HG03196 (cell line): ENCODE measurements at regions not wholly inside any gene's neighbourhood (a gene's known extent, or its start where the extent isn't known, plus 50 kb on each side); places are given as distances from the start of the nearest gene placed in this dataset.
"Not testable (repeated sequence)": the region's sequence is repeated elsewhere in the genome, so short reads cannot be mapped to it uniquely, and the experiment has no call there.

Experiments used
- ATAC-seq: cut with Tn5 transposase; IDR thresholded peaks from one replicate; pipeline ENCODE4 v1.9.1; 2021; ENCODE audit not compliant: unreplicated experiment

- not testable (repeated sequence) for ATAC-seq
Measured at GRCh38 chr17:45554479-45554878, 64.0 kb upstream of the PLEKHM1 start.

DNA sequence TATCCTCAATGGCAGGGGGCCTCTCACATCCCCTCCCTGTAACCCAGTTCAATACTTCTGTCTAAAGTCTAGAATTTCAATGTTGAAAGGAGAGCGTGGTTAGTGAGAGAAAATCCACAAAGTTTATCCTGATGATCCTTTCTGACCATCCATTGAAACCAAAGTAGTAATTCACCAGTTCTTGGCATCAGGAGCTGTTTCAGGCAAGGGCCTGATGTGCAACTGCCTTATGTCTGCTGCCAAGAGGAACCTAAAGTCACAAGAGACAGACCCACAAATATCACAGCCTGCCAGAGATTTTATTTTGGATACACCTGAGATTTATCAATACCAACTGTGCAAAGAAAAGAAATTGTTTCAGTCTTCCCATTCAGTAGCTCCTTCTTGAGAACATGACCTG, 68.3 kb upstream of the PLEKHM1 start:
- not testable (repeated sequence) for ATAC-seq

DNA sequence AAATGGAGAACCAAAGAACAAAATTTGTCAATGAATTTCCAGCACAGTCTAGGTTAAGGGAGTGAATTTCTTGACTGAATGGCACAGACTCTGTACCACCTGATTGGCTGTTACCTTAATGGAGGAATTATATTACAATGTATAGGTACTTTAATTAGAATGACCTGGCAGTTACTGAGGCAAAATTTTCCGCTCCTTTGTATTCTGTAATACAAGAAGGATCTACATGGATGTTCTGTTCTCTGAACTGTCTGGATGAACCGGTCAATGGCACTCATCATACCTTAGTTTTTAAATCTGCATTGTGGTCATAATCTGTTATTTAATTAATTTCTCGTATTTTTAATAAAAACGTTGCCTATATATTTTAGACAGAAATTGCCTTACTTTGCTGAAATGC, 72.3 kb upstream of the PLEKHM1 start:
- not testable (repeated sequence) for ATAC-seq

- not testable (repeated sequence) for ATAC-seq
Measured at GRCh38 chr17:45563283-45563682, 72.8 kb upstream of the PLEKHM1 start.

GRCh38 chr17:45568275-45568674, 77.8 kb upstream of the PLEKHM1 start:
- ATAC-seq = not testable (repeated sequence)

- not testable (repeated sequence) for ATAC-seq
Measured at GRCh38 chr17:45573326-45573725, 82.8 kb upstream of the PLEKHM1 start.

- no peak for ATAC-seq
Measured at GRCh38 chr17:45573924-45574770, 83.6 kb upstream of the PLEKHM1 start.

GRCh38 chr17:45575126-45575885, 84.8 kb upstream of the PLEKHM1 start:
- ATAC-seq = no peak

DNA sequence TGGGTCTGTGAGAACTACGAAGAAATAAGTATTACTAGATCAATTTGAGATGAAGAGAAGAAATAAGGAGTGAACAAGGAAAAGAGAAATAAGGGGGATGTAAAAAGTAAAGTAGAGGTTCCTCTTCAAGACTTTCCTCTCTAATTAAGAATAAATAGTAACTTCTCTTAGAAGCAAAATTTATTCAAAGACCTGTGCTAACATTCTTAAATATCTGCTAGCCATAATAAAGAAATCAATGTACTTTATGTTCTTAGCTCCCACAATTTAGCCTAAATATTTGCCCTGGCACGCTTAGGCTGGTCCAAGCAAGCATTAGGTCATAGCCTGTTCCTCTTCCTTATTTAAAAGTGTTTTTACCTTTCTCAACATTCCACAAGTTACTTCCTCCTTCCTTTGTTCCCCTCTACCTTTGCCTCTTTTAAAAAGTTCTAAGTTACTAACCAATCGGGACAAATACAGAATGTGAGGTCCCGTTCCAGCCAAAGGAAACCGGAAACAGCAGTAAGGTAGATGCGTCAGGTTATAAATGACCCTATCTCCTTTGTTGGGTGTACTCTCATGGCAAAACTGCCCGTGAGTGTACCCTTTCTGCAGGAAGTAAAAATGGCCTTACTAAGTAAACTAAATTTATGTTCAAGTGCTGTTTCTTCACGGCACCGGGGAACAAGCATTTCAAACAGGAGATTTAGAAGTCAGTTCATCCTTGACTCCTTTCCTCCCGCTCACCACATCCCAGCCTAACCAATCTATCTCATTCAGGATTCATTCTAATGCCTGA, 86.2 kb upstream of the PLEKHM1 start:
- ATAC-seq = not testable (repeated sequence)

DNA sequence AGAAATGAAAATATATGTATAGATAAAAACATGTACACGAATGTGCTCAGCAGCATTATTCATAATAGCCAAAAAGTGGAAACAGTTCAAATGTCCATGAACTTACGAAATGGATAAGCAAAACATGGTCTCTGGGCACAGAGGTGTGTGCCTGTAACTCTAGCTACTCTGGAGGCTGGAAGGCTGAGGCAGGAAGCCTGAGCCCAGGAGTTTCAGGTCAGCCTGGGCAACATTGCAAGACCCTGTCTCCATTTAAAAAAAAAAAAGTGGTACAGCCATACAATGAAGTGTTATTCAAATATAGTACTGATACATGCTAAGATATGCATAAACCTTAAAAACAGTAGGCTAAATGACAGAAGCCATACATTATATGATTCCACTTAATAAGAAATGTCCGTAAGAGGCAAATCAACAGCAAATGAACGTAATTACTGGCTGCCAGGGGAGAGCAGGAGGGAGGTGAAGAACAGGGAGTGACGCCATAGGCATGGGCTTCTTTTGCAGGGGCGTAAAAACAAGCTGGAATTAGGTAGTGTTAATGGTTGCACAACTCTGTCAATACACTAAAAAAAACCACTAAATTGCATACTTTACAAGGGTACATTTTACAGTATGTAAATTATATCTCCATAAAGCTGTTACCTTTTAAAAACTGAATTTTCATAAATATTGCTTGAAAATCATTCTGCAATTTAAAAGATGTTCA, 87.2 kb upstream of the PLEKHM1 start:
- no peak for ATAC-seq

GRCh38 chr17:45578516-45579455, 88.3 kb upstream of the PLEKHM1 start:
- ATAC-seq = no peak

DNA sequence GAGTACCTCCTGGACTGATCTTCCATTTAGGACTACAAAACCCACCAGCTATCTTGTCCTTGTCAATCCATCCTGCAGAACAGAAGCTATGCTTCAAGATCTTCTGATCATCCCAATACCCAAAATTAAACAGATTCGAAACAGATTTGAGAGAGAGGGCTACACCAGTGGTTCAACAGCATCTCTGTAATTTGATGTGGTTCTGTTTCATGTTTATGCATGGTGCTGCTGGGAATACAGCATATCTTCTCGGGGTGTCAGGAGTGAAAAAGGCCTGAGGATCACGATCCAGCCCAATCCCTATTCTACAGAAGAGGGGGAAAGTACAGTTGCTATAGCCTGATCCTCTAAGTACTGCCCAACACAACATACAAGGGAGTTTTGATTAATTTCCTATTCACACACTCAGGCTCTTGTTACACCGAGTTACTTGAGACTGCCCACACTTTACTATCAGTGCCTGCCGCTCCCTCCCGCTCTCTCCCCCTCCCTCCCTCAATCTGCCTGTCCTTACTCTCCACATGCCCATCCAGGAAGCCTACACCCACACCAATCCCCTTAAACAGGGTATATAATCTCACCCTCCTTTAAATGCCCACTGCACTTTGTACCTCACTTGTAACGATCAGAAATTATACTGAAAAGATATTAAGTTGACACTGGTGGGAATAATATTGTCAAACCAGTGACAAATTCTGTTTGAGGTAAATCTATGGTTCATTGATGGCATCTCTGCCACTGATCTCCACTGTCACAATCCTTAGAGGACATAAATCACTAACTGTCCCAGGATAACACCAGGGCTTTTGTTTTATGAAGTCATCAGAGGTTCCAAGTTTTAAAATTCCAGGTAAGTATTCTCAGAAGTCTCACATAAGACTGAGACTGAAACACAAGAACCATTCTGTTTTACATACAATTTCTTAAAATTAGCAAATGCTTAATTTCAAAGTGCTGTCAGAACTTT, 89.3 kb upstream of the PLEKHM1 start:
- ATAC-seq = no peak

DNA sequence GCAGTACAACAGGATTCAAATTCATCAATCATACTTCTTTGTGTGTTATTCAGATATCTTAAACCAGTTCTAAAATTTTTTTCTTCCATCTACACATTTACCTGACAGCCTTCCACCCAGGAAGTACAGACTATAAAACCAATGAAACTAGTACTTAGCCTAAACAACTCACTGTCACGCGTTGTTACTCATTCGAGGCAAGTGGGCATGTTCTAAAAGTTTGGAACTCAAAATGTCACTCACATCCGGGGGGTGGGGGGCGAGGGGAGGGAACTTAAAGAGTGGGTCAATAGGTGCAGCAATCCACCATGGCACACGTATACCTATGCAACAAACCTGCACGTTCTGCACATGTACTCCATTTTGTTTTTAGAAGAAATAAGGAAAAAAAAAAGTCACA, 90.4 kb upstream of the PLEKHM1 start:
- no peak for ATAC-seq

DNA sequence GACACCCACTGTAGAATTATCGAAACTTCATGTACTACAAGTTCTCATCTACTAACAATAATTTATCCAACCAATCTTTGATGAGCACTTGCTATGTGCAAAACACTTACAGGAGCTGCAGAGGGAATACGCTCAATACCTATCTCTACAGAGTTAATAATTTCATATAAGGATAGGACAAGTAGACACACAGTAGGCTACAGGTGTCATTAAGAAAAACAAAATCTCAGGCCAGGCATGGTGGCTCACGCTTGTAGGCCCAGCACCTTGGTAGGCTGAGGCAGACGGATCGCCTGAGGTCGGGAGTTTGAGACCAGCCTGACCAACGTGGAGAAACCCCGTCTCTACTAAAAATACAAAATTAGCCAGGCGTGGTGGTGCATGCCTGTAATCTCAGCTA, 91.3 kb upstream of the PLEKHM1 start:
- ATAC-seq = no peak

DNA sequence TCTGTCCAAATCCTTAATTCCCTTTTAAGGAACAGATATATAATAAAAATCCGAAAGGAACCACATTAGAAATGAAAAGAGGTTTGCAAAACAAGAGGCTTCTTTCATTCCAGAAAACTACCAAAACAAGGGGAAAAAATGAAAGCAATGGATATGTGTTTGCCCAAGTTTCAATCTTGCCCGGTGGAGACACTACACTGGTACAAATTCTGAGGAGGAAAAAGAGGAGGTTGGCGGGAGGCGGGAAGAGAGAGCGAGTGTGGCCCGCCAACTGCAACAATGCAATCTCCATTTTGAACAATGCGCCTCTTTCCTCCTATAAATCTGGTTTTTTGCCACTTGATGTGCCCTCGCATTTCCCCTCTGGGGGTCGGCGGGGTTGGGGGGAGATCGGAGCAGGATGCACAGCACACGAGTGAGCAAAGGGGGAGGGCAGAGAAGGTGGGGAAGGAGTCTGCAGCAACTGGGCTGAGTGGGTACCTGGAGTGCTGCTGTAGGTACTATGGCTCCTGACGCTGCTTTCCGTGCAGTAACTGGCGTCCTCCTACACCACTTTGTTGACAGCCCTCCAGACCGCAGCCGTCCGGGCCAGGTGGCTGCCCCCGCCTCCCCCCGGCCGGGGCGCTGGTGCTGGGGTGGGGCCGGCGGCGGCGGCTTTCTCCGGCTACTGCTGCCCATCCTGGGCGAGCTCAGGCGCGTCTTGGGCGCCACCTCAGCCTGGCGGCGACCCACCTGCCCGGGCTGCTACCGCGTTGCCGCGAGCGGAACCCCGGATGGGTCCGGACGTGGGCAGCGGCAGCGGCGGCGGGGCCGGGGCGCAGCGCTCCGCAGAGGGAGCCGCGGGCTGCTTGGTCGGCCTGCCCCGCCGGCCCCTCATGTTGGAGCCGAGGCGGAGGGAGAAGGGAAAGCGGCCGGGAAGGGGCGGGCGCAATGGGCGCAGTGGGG, 93.8 kb upstream of the PLEKHM1 start:
- peak; percentile 55 for ATAC-seq

DNA sequence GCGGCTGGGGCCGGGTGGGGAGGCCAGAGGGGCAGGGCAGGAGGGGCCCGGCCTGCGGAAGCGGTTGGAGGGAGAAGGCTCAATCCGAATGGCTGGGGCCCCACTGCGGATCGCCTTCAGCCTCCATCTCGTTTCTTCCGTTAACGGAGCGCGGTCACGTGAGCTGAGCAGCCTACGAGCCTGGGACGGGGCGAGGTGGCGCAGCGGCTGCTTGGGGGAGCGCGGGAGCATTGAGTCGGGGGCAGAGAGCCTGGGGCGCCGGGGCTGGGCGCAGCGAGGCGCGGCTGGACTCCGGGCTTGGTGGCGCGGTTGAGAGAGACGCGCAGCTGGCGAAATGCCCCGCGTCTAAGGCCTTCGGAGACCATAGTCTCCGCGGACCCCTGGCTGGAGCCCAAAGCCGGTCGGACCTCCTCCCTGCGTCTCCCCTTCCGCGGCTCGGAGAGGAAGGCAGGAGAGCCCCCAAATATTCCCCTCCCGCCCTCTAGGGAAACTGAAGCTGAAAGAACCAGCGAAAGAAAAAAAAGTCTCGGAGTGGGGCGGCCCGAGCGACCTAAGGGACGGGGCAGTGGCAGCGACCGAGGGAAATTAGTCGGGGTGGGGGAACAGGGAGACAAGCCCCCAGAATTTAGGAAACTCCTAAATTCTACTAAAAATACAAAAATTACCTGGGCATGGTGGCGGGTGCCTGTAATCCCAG, 94.7 kb upstream of the PLEKHM1 start:
- peak; percentile 62 for ATAC-seq
